CD4-positive, alpha-beta T cell (primary cell): ENCODE measurements at regions not wholly inside any gene's neighbourhood (a gene's known extent, or its start where the extent isn't known, plus 50 kb on each side); places are given as distances from the start of the nearest gene placed in this dataset.

Experiments
- ATAC-seq: fragments of 200-7000 bp; cut with Tn5 transposase; one replicate; pipeline ENCODE4 v1.10.0; 2022; ENCODE audit warnings: mild to moderate bottlenecking; ENCODE audit not compliant: poor library complexity
- CTCF ChIA-PET: fragments of 350-600 bp; sonication (Branson Sonifier 250); formaldehyde crosslinking; loops from one replicate; lab custom pipeline; 2021; ENCODE audit warnings: antibody characterized with exemption, inconsistent platforms; lab: Charles Lee
- POLR2A ChIA-PET: fragments of 350-600 bp; sonication (Branson Sonifier 250); formaldehyde crosslinking; loops from one replicate; lab custom pipeline; 2021; ENCODE audit warnings: antibody characterized with exemption, inconsistent platforms; lab: Charles Lee
- DNase-seq, 14 experiments: peaks; one replicate each; pipeline ENCODE4 v3.0.0-alpha.2; 2013 to 2020; ENCODE audit warnings: mixed read lengths in 2 of 14
- H3K27ac ChIP-seq, 2 donors: one replicate each; pipeline versions ENCODE4 v1.5.1 to v1.7.0; 2013; ENCODE audit warnings: low read length in 2 of 2, low read depth in 1 of 2, mild to moderate bottlenecking in 1 of 2
- H3K27me3 ChIP-seq, 2 experiments: 1 replicate in 1 of 2; 2 replicates in 1 of 2; pipeline versions ENCODE4 v1.6.1 to v1.7.0; 2013; ENCODE audit warnings: low read length in 2 of 2, control low read depth in 1 of 2, mild to moderate bottlenecking in 1 of 2, moderate library complexity in 1 of 2; ENCODE audit not compliant: insufficient read depth in 2 of 2, control insufficient read depth in 1 of 2
- H3K36me3 ChIP-seq: one replicate; pipeline ENCODE4 v1.6.1; 2013; ENCODE audit warnings: low read length, control low read depth; ENCODE audit not compliant: insufficient read depth
- H3K4me1 ChIP-seq: one replicate; pipeline ENCODE4 v1.6.1; 2013; ENCODE audit warnings: low read length, control low read depth; ENCODE audit not compliant: insufficient read depth
- H3K4me3 ChIP-seq: one replicate; pipeline ENCODE4 v1.5.1; 2013; ENCODE audit warnings: mild to moderate bottlenecking, low read length, moderate library complexity
- H3K9me3 ChIP-seq, 2 experiments: 1 replicate in 1 of 2; 2 replicates in 1 of 2; pipeline versions ENCODE4 v1.6.1 to v1.7.0; 2013; ENCODE audit warnings: low read length in 2 of 2, mild to moderate bottlenecking in 2 of 2, control low read depth in 1 of 2, moderate library complexity in 1 of 2; ENCODE audit not compliant: control insufficient read depth in 1 of 2, insufficient read depth in 1 of 2
- H3K27ac Mint-ChIP-seq: one replicate; pipeline ENCODE4 v1.8.0; 2020; ENCODE audit warnings: mixed read lengths
- H3K27me3 Mint-ChIP-seq: one replicate; pipeline ENCODE4 v1.8.0; 2021; ENCODE audit warnings: mixed read lengths
- H3K36me3 Mint-ChIP-seq: one replicate; pipeline ENCODE4 v1.8.0; 2021; ENCODE audit warnings: low read depth, mixed read lengths
- H3K4me1 Mint-ChIP-seq: one replicate; pipeline ENCODE4 v1.8.0; 2021; ENCODE audit warnings: low read depth, mixed read lengths
- H3K4me3 Mint-ChIP-seq: one replicate; pipeline ENCODE4 v1.8.0; 2020; ENCODE audit warnings: mild to moderate bottlenecking, mixed read lengths
- H3K9me3 Mint-ChIP-seq: one replicate; pipeline ENCODE4 v1.8.0; 2020; ENCODE audit warnings: mixed read lengths
- intact Hi-C, 2 experiments: fragments of 100-400 bp; cut with DNase I in 1 of 2; cut with micrococcal nuclease in 1 of 2; formaldehyde crosslinking; loops; one replicate each; pipeline versions ENCODE4 v1.15.1 to v1.9.0; 2023 to 2025; cut with DNase I, micrococcal nuclease
- TF ChIP-seq, protein P1 (sequence below): fragments of 200-600 bp; IDR thresholded peaks from one replicate; pipeline ENCODE4 v1.8.0; 2022; ENCODE audit warnings: antibody characterized with exemption, mild to moderate bottlenecking

DNA sequence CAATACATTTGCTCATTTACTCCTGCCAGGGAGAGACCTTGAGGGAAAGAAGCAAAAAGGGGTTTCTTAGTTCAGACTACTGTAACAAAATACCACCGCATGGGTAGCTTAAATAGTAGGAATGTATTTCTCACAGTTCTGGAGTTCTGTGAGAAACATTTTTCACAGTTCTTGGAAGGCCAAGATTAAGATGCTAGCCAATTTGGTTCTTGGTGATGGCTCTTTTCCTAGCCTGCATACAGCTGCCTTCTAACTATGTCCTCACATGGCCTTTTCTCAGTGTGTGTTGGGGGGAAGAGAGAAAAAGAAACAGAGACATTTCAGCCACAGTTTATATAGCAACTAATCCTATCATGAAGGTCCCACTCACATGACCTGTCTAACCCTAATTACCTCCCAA is 1644.7 kb upstream of the C9orf72 start:
- no peak overlapping the region for H3K27ac Mint-ChIP-seq
- peaks cover 1% of the 10 kb centered on the region for H3K9me3 Mint-ChIP-seq
- intact Hi-C loops, result no loop called here
- TF ChIP-seq, protein P1, sequence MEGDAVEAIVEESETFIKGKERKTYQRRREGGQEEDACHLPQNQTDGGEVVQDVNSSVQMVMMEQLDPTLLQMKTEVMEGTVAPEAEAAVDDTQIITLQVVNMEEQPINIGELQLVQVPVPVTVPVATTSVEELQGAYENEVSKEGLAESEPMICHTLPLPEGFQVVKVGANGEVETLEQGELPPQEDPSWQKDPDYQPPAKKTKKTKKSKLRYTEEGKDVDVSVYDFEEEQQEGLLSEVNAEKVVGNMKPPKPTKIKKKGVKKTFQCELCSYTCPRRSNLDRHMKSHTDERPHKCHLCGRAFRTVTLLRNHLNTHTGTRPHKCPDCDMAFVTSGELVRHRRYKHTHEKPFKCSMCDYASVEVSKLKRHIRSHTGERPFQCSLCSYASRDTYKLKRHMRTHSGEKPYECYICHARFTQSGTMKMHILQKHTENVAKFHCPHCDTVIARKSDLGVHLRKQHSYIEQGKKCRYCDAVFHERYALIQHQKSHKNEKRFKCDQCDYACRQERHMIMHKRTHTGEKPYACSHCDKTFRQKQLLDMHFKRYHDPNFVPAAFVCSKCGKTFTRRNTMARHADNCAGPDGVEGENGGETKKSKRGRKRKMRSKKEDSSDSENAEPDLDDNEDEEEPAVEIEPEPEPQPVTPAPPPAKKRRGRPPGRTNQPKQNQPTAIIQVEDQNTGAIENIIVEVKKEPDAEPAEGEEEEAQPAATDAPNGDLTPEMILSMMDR, result no peak
- Histone ChIP-seq H3K27me3 (peaks cover 15 to 29% of the 10 kb centered on the region in 2 experiments), H3K36me3 (no peaks in the 10 kb centered on the region), H3K9me3 (peaks cover 0 to 17% of the 10 kb centered on the region in 2 experiments), H3K4me1 (peaks cover 3% of the 10 kb centered on the region), H3K27ac (no peak overlapping the region), H3K4me3 (no peak overlapping the region)
- H3K4me1 Mint-ChIP-seq, result peaks cover 2% of the 10 kb centered on the region
- no peak for ATAC-seq
- ChIA-PET CTCF (no interaction called here), POLR2A (no interaction called here)
- H3K27me3 Mint-ChIP-seq, result peaks cover 42% of the 10 kb centered on the region
- no peak for DNase-seq
- no peak overlapping the region for H3K4me3 Mint-ChIP-seq
- no peaks in the 10 kb centered on the region for H3K36me3 Mint-ChIP-seq

- H3K4me3 Mint-ChIP-seq, result no peak overlapping the region
- POLR2A ChIA-PET, result no interaction called here
- TF ChIP-seq, protein P1, result no peak
Measured at GRCh38 chr9:29220596-29221251, 1647.4 kb upstream of the C9orf72 start.

GRCh38 chr9:29228558-29228957 is 1655.3 kb upstream of the C9orf72 start:
- POLR2A ChIA-PET, result no interaction called here
- Histone ChIP-seq H3K9me3 (peaks cover 0 to 7% of the 10 kb centered on the region in 2 experiments), H3K4me1 (no peaks in the 10 kb centered on the region), H3K27ac (no peak overlapping the region), H3K27me3 (no peaks in the 10 kb centered on the region), H3K4me3 (no peak overlapping the region), H3K36me3 (no peaks in the 10 kb centered on the region)
- no peaks in the 10 kb centered on the region for H3K4me1 Mint-ChIP-seq
- H3K9me3 Mint-ChIP-seq, result peaks cover 9% of the 10 kb centered on the region
- H3K27me3 Mint-ChIP-seq, result no peaks in the 10 kb centered on the region
- intact Hi-C loops, result no loop called here
- no peak for ATAC-seq
- no peak overlapping the region for H3K27ac Mint-ChIP-seq
- TF ChIP-seq, protein P1, result no peak
- CTCF ChIA-PET, result no interaction called here
- no peak overlapping the region for H3K4me3 Mint-ChIP-seq
- no peak for DNase-seq
- no peaks in the 10 kb centered on the region for H3K36me3 Mint-ChIP-seq

More at GRCh38 chr9:29220596-29221251, 1647.4 kb upstream of the C9orf72 start:
- Mint-ChIP-seq H3K4me1 (no peaks in the 10 kb centered on the region), H3K9me3 (peaks cover 1% of the 10 kb centered on the region), H3K27me3 (peaks cover 15% of the 10 kb centered on the region), H3K27ac (no peak overlapping the region), H3K36me3 (no peaks in the 10 kb centered on the region)
- Histone ChIP-seq H3K4me1 (no peaks in the 10 kb centered on the region), H3K27ac (no peak overlapping the region), H3K4me3 (no peak overlapping the region), H3K27me3 (peaks cover 0 to 1% of the 10 kb centered on the region in 2 experiments), H3K9me3 (no peaks in the 10 kb centered on the region), H3K36me3 (no peaks in the 10 kb centered on the region)
- DNase-seq (no peak), ATAC-seq (no peak)
- intact Hi-C loops, result no loop called here
- CTCF ChIA-PET, result no interaction called here
